ENCODE measurements at regions not wholly inside any gene's neighbourhood (a gene's known extent, or its start where the extent isn't known, plus 50 kb on each side); places are given as distances from the start of the nearest gene placed in this dataset.

- no peaks in the 10 kb centered on the region for H3K9me3 ChIP-seq (ENCODE audit: control insufficient read depth in 4 of 4, low read length in 3 of 4)
- TF ChIP-seq GABPA (IDR thresholded peaks at IDR 0.05 in 1 of 2, conservative IDR thresholded peaks at IDR 0.05 in 1 of 2) (no peak), NR2F2 (IDR thresholded peaks at IDR 0.05) (no peak)
- H3K36me3 ChIP-seq (ENCODE audit: control insufficient read depth in 4 of 4, insufficient read depth in 3 of 4, low read depth in 1 of 4, low read length in 3 of 4), result no peaks in the 10 kb centered on the region
- H3K4me3 ChIP-seq (ENCODE audit: low read depth in 1 of 3, low read length in 3 of 3), result no peak overlapping the region
- no peaks in the 10 kb centered on the region for H3K4me1 ChIP-seq (ENCODE audit: control insufficient read depth in 4 of 4, insufficient read depth in 4 of 4, low read length in 3 of 4)
- no peak overlapping the region for H3K27ac ChIP-seq (ENCODE audit: low read depth in 1 of 2, low read length in 2 of 2)
- H3K27me3 ChIP-seq (ENCODE audit: control insufficient read depth in 4 of 4, insufficient read depth in 4 of 4, low read length in 3 of 4), result no peaks in the 10 kb centered on the region
- DNase-seq (ENCODE audit: low spot score), result no peak
- WGBS, result 87% methylated on average over 8 of the region's 8 CpGs
- no peak overlapping the region for H3K9ac ChIP-seq (ENCODE audit: low read depth in 1 of 2, low read length in 2 of 2)
These were observed 330.8 kb downstream of the PRL start for GRCh38 chr6:21965953-21966539.

- H3K36me3 ChIP-seq (ENCODE audit: control insufficient read depth in 4 of 4, insufficient read depth in 3 of 4, low read depth in 1 of 4, low read length in 3 of 4), result no peaks in the 10 kb centered on the region
- H3K27ac ChIP-seq (ENCODE audit: low read depth in 1 of 2, low read length in 2 of 2), result no peak overlapping the region
- 75% methylated on average over 9 of the region's 9 CpGs for WGBS
- no peak overlapping the region for H3K4me3 ChIP-seq (ENCODE audit: low read depth in 1 of 3, low read length in 3 of 3)
- H3K9ac ChIP-seq (ENCODE audit: low read depth in 1 of 2, low read length in 2 of 2), result no peak overlapping the region
- H3K9me3 ChIP-seq (ENCODE audit: control insufficient read depth in 4 of 4, low read length in 3 of 4), result no peaks in the 10 kb centered on the region
- no peak for DNase-seq (ENCODE audit: low spot score)
- TF ChIP-seq NR2F2 (IDR thresholded peaks at IDR 0.05) (no peak), JUND (IDR thresholded peaks at IDR 0.05) (no peak), RAD21 (IDR thresholded peaks at IDR 0.05) (no peak), CTCF (IDR thresholded peaks at IDR 0.05; ENCODE audit: low read depth, low read length, missing input control) (no peak), ATF3 (IDR thresholded peaks at IDR 0.05) (no peak), GABPA (IDR thresholded peaks at IDR 0.05 in 1 of 2, conservative IDR thresholded peaks at IDR 0.05 in 1 of 2) (no peak), RXRA (IDR thresholded peaks at IDR 0.05) (no peak), HNF4A (conservative IDR thresholded peaks at IDR 0.05) (no peak), FOXA1 (IDR thresholded peaks at IDR 0.05) (no peak), TAF1 (conservative IDR thresholded peaks at IDR 0.05) (no peak), YY1 (IDR thresholded peaks at IDR 0.05) (no peak), HNF4G (IDR thresholded peaks at IDR 0.05) (no peak), FOXA2 (IDR thresholded peaks at IDR 0.05) (no peak), SP1 (IDR thresholded peaks at IDR 0.05) (no peak), MAX (IDR thresholded peaks at IDR 0.05) (no peak), EGR1 (IDR thresholded peaks at IDR 0.05; ENCODE audit: low read depth in 2 of 2) (no peak)
- TF ChIP-seq, protein P1, sequence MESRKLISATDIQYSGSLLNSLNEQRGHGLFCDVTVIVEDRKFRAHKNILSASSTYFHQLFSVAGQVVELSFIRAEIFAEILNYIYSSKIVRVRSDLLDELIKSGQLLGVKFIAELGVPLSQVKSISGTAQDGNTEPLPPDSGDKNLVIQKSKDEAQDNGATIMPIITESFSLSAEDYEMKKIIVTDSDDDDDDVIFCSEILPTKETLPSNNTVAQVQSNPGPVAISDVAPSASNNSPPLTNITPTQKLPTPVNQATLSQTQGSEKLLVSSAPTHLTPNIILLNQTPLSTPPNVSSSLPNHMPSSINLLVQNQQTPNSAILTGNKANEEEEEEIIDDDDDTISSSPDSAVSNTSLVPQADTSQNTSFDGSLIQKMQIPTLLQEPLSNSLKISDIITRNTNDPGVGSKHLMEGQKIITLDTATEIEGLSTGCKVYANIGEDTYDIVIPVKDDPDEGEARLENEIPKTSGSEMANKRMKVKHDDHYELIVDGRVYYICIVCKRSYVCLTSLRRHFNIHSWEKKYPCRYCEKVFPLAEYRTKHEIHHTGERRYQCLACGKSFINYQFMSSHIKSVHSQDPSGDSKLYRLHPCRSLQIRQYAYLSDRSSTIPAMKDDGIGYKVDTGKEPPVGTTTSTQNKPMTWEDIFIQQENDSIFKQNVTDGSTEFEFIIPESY (IDR thresholded peaks at IDR 0.05), result no peak
- TF ChIP-seq, protein P2, sequence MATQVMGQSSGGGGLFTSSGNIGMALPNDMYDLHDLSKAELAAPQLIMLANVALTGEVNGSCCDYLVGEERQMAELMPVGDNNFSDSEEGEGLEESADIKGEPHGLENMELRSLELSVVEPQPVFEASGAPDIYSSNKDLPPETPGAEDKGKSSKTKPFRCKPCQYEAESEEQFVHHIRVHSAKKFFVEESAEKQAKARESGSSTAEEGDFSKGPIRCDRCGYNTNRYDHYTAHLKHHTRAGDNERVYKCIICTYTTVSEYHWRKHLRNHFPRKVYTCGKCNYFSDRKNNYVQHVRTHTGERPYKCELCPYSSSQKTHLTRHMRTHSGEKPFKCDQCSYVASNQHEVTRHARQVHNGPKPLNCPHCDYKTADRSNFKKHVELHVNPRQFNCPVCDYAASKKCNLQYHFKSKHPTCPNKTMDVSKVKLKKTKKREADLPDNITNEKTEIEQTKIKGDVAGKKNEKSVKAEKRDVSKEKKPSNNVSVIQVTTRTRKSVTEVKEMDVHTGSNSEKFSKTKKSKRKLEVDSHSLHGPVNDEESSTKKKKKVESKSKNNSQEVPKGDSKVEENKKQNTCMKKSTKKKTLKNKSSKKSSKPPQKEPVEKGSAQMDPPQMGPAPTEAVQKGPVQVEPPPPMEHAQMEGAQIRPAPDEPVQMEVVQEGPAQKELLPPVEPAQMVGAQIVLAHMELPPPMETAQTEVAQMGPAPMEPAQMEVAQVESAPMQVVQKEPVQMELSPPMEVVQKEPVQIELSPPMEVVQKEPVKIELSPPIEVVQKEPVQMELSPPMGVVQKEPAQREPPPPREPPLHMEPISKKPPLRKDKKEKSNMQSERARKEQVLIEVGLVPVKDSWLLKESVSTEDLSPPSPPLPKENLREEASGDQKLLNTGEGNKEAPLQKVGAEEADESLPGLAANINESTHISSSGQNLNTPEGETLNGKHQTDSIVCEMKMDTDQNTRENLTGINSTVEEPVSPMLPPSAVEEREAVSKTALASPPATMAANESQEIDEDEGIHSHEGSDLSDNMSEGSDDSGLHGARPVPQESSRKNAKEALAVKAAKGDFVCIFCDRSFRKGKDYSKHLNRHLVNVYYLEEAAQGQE (IDR thresholded peaks at IDR 0.05), result no peak
- no peaks in the 10 kb centered on the region for H3K27me3 ChIP-seq (ENCODE audit: control insufficient read depth in 4 of 4, insufficient read depth in 4 of 4, low read length in 3 of 4)
- no peaks in the 10 kb centered on the region for H3K4me1 ChIP-seq (ENCODE audit: control insufficient read depth in 4 of 4, insufficient read depth in 4 of 4, low read length in 3 of 4)
These were observed 329.5 kb downstream of the PRL start for GRCh38 chr6:21967056-21967974.
